NCI-H1417 (cell line): ENCODE measurements at regions not wholly inside any gene's neighbourhood (a gene's known extent, or its start where the extent isn't known, plus 50 kb on each side); places are given as distances from the start of the nearest gene placed in this dataset.

Experiments used
- DNase-seq, 3 experiments: peaks; one replicate each; lab custom pipeline; 2025; lab: John Stamatoyannopoulos, UW

- no peak for DNase-seq
Measured at GRCh38 chr5:179430193-179431175, 85.2 kb upstream of the ADAMTS2 start.

GRCh38 chr5:179427676-179428056 lies 82.4 kb upstream of the ADAMTS2 start:
- no peak for DNase-seq

- DNase-seq = no peak
Measured at GRCh38 chr5:179427032-179427675, 81.9 kb upstream of the ADAMTS2 start.

GRCh38 chr5:179422908-179423481 lies 77.7 kb upstream of the ADAMTS2 start:
- no peak for DNase-seq

GRCh38 chr5:179422213-179422855 lies 77.1 kb upstream of the ADAMTS2 start:
- peak in 1 of 3 experiments; percentile 2 for DNase-seq

GRCh38 chr5:179421144-179421901 lies 76.1 kb upstream of the ADAMTS2 start:
- no peak for DNase-seq

GRCh38 chr5:179420476-179420875 lies 75.2 kb upstream of the ADAMTS2 start:
- DNase-seq = no peak

GRCh38 chr5:179418972-179419371 lies 73.7 kb upstream of the ADAMTS2 start:
- DNase-seq = no peak

GRCh38 chr5:179417696-179418095 lies 72.4 kb upstream of the ADAMTS2 start:
- DNase-seq = no peak

- DNase-seq = no peak
Measured at GRCh38 chr5:179417016-179417415, 71.8 kb upstream of the ADAMTS2 start.

GRCh38 chr5:179416114-179416822 lies 71.0 kb upstream of the ADAMTS2 start:
- no peak for DNase-seq

GRCh38 chr5:179415291-179416060 lies 70.2 kb upstream of the ADAMTS2 start:
- no peak for DNase-seq

- no peak for DNase-seq
Measured at GRCh38 chr5:179414459-179415261, 69.4 kb upstream of the ADAMTS2 start.

- no peak for DNase-seq
Measured at GRCh38 chr5:179413711-179414458, 68.6 kb upstream of the ADAMTS2 start.

GRCh38 chr5:179413086-179413690 lies 67.9 kb upstream of the ADAMTS2 start:
- no peak for DNase-seq

- DNase-seq = no peak
Measured at GRCh38 chr5:179411161-179411841, 66.0 kb upstream of the ADAMTS2 start.
